ACC112 (cell line): ENCODE measurements at regions not wholly inside any gene's neighbourhood (a gene's known extent, or its start where the extent isn't known, plus 50 kb on each side); places are given as distances from the start of the nearest gene placed in this dataset.

Experiments used
- H2AFZ ChIP-seq: fragments of 200-600 bp; sonication (generic); one replicate; pipeline ENCODE4 v1.6.0; 2017; ENCODE audit warnings: antibody characterized with exemption, low read length; ENCODE audit not compliant: unreplicated experiment
- H3K27ac ChIP-seq: fragments of 200-600 bp; sonication (generic); 2 replicates; pipeline ENCODE4 v1.5.1; 2014; ENCODE audit warnings: low read depth, mild to moderate bottlenecking, antibody characterized with exemption, low read length, moderate library complexity
- H3K27me3 ChIP-seq: fragments of 200-600 bp; sonication (generic); 2 replicates; pipeline ENCODE4 v1.6.1; 2014; ENCODE audit warnings: mild to moderate bottlenecking, antibody characterized with exemption, low read length, moderate library complexity, mixed read lengths; ENCODE audit not compliant: insufficient read depth
- H3K36me3 ChIP-seq: fragments of 200-600 bp; sonication (generic); 2 replicates; pipeline ENCODE4 v1.6.1; 2016; ENCODE audit warnings: mild to moderate bottlenecking, antibody characterized with exemption, low read length, moderate library complexity, mixed read lengths; ENCODE audit not compliant: insufficient read depth
- H3K4me1 ChIP-seq: fragments of 200-600 bp; sonication (generic); one replicate; pipeline ENCODE4 v1.6.1; 2016; ENCODE audit warnings: low read length, mixed read lengths; ENCODE audit not compliant: insufficient read depth, unreplicated experiment, control insufficient read depth
- H3K4me3 ChIP-seq: fragments of 200-600 bp; sonication (generic); 2 replicates; pipeline ENCODE4 v1.5.1; 2014; ENCODE audit warnings: mild to moderate bottlenecking, low read depth, low read length
- H3K79me2 ChIP-seq: fragments of 200-600 bp; sonication (generic); one replicate; pipeline ENCODE4 v1.6.0; 2016; ENCODE audit warnings: low read length; ENCODE audit not compliant: control insufficient read depth, unreplicated experiment, insufficient read depth

- Histone ChIP-seq H2AFZ (no peak overlapping the region), H3K4me1 (no peaks in the 10 kb centered on the region), H3K79me2 (no peaks in the 10 kb centered on the region), H3K27me3 (peaks cover 68% of the 10 kb centered on the region), H3K36me3 (no peaks in the 10 kb centered on the region), H3K4me3 (no peak overlapping the region), H3K27ac (no peak overlapping the region)
These were observed 149.8 kb downstream of the ZIC5 start for GRCh38 chr13:99821741-99822140.

- no peaks in the 10 kb centered on the region for H3K36me3 ChIP-seq
- H2AFZ ChIP-seq: no peak overlapping the region
- no peaks in the 10 kb centered on the region for H3K79me2 ChIP-seq
- peaks cover 59% of the 10 kb centered on the region for H3K27me3 ChIP-seq
- no peak overlapping the region for H3K27ac ChIP-seq
- no peaks in the 10 kb centered on the region for H3K4me1 ChIP-seq
- H3K4me3 ChIP-seq: no peak overlapping the region
These were observed 151.6 kb downstream of the ZIC5 start for GRCh38 chr13:99819967-99820366.

- no peaks in the 10 kb centered on the region for H3K36me3 ChIP-seq
- peaks cover 9% of the 10 kb centered on the region for H3K4me1 ChIP-seq
- no peak overlapping the region for H2AFZ ChIP-seq
- H3K4me3 ChIP-seq: no peak overlapping the region
- no peak overlapping the region for H3K27ac ChIP-seq
- no peaks in the 10 kb centered on the region for H3K79me2 ChIP-seq
- peaks cover 41% of the 10 kb centered on the region for H3K27me3 ChIP-seq
These were observed 155.2 kb downstream of the ZIC5 start for GRCh38 chr13:99816321-99816720.

- H3K4me3 ChIP-seq: no peak overlapping the region
- H3K79me2 ChIP-seq: no peaks in the 10 kb centered on the region
- H2AFZ ChIP-seq: no peak overlapping the region
- no peak overlapping the region for H3K27ac ChIP-seq
- H3K36me3 ChIP-seq: no peaks in the 10 kb centered on the region
- H3K27me3 ChIP-seq: peaks cover 20% of the 10 kb centered on the region
- H3K4me1 ChIP-seq: peaks cover 9% of the 10 kb centered on the region
These were observed 158.1 kb downstream of the ZIC5 start for GRCh38 chr13:99813336-99814095.

GRCh38 chr13:99812625-99813024 is 158.9 kb downstream of the ZIC5 start:
- no peak overlapping the region for H3K4me3 ChIP-seq
- peaks cover 9% of the 10 kb centered on the region for H3K4me1 ChIP-seq
- H3K27me3 ChIP-seq: peaks cover 13% of the 10 kb centered on the region
- no peaks in the 10 kb centered on the region for H3K79me2 ChIP-seq
- H2AFZ ChIP-seq: no peak overlapping the region
- H3K27ac ChIP-seq: no peak overlapping the region
- no peaks in the 10 kb centered on the region for H3K36me3 ChIP-seq

- Histone ChIP-seq H3K27ac (no peak overlapping the region), H3K4me3 (no peak overlapping the region), H3K4me1 (peaks cover 9% of the 10 kb centered on the region), H3K27me3 (peaks cover 3% of the 10 kb centered on the region; the same call in 1 of the 2 replicates), H3K36me3 (no peaks in the 10 kb centered on the region), H2AFZ (no peak overlapping the region), H3K79me2 (no peaks in the 10 kb centered on the region)
These were observed 160.4 kb downstream of the ZIC5 start for GRCh38 chr13:99811067-99811700.

GRCh38 chr13:99809926-99810325 is 161.6 kb downstream of the ZIC5 start:
- Histone ChIP-seq H3K27me3 (peaks cover 2% of the 10 kb centered on the region; the same call in 1 of the 2 replicates), H3K36me3 (no peaks in the 10 kb centered on the region), H3K4me3 (no peak overlapping the region), H3K4me1 (peaks cover 9% of the 10 kb centered on the region), H3K79me2 (no peaks in the 10 kb centered on the region), H3K27ac (no peak overlapping the region), H2AFZ (no peak overlapping the region)

DNA sequence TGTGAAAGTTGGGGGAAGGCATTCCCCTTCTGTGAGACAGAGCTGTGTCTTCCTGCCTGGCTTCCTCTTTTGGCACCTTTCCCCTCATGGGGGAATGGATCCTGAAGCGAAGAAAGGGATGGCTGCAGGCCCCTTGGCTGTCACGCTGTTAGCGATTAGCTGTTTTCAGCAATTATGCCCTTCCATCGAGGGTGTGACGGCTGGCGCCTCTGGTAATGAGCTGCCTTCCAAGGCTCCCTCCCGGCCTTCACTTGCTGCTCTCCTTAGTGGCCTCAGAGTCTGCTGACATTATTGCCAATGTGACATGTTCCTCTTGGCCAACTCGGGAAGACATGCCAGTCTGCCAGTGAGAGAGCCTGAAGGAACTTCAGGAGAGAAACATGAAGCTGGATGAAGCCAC is 162.1 kb downstream of the ZIC5 start:
- Histone ChIP-seq H3K4me3 (no peak overlapping the region), H3K27ac (no peak overlapping the region), H3K27me3 (peaks cover 6% of the 10 kb centered on the region; the same call in 1 of the 2 replicates), H3K36me3 (no peaks in the 10 kb centered on the region), H3K79me2 (no peaks in the 10 kb centered on the region), H3K4me1 (peaks cover 9% of the 10 kb centered on the region), H2AFZ (no peak overlapping the region)

- Histone ChIP-seq H3K36me3 (no peaks in the 10 kb centered on the region), H3K79me2 (no peaks in the 10 kb centered on the region), H2AFZ (no peak overlapping the region), H3K4me1 (peaks cover 9% of the 10 kb centered on the region), H3K27me3 (peaks cover 6% of the 10 kb centered on the region; the same call in 1 of the 2 replicates), H3K27ac (no peak overlapping the region), H3K4me3 (no peak overlapping the region)
These were observed 162.8 kb downstream of the ZIC5 start for GRCh38 chr13:99808786-99809185.

DNA sequence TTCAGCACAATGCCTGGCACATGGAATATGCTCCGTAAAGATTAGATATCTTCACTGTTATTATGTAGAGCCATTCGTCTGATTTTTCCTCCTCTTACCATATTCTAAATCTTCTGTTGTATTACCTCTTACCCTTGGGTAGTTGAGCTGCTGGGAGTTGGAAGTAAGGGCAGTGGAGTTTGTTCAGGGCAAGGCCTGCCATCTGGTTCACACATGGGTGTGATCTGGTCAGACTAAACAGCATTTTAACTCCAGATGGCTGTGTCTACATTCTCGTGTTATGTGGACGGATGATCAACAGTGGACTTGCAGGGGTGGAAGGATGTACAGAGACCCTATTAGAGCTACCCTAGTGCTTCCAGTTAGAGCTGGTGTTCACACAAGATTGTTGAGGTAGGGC is 164.9 kb downstream of the ZIC5 start:
- Histone ChIP-seq H3K27me3 (peaks cover 16% of the 10 kb centered on the region; the same call in 1 of the 2 replicates), H3K79me2 (no peaks in the 10 kb centered on the region), H2AFZ (no peak overlapping the region), H3K4me3 (no peak overlapping the region), H3K27ac (no peak overlapping the region), H3K36me3 (no peaks in the 10 kb centered on the region), H3K4me1 (no peaks in the 10 kb centered on the region)

GRCh38 chr13:99805361-99805760 is 166.2 kb downstream of the ZIC5 start:
- H3K4me3 ChIP-seq: no peak overlapping the region
- peaks cover 16% of the 10 kb centered on the region; the same call in 1 of the 2 replicates for H3K27me3 ChIP-seq
- no peak overlapping the region for H3K27ac ChIP-seq

More at GRCh38 chr13:99805361-99805760, 166.2 kb downstream of the ZIC5 start:
- Histone ChIP-seq H3K36me3 (no peaks in the 10 kb centered on the region), H3K79me2 (no peaks in the 10 kb centered on the region), H3K4me1 (no peaks in the 10 kb centered on the region), H2AFZ (no peak overlapping the region)
